ENCODE measurements at regions not wholly inside any gene's neighbourhood (a gene's known extent, or its start where the extent isn't known, plus 50 kb on each side); places are given as distances from the start of the nearest gene placed in this dataset.

DNA sequence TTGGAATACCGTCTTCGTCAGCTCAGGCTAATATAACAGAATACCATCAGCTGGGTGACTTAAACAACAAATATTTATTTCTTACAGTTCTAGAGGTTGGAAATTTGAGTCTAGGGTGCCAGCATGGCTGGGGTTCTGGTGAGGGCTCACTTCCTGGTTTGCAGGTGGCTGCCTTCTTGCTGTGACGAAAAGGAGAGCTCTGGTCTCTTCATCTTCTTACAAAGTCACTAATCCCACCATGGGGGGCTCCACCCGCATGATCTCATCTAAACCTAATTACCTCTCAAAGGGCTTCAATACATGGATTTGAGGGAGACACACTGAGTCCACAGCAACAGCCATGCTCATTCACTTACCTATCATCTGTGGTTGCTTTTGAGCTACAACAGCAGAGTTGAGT, 78.3 kb downstream of the PSMG1 start:
- no peak for DNase-seq

DNA sequence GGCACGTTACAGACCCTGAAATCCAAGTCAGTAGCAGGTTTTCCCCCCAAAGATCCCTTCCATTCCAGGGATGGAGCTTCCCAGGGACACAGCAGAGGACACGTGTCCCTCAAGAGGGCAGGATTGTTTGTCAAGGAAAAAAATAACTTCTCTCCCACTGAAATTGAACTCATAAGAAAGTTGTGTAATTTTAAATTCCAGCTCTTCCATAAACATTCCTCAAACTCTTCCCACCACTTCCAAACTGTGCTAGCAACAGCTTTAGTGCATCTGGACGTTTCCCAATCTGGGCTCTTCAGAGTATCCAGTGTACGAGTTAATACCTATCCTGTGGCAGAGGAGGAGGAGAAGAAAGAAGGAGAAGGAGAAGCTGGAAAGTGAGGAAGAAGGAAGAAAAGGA, 79.6 kb downstream of the PSMG1 start:
- no peak for DNase-seq

DNA sequence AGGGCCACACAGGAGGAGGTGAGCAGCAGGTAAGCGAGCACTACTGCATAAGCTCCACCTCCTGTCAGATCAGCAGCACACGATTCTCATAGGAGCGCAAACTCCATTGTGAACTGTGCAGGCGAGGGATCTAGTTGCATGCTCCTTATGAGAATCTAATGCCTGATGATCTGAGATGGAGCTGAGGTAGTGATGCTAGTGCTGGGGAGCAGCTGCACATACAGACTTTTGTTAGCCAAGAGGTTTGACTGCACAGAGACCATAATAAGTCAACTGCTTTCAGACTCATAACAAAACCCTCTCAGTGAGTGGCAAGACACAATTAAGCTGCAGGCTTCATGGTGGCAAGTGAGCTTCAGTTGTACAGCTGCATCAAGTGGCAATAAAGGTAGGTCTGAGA, 83.4 kb downstream of the PSMG1 start:
- no peak for DNase-seq

DNA sequence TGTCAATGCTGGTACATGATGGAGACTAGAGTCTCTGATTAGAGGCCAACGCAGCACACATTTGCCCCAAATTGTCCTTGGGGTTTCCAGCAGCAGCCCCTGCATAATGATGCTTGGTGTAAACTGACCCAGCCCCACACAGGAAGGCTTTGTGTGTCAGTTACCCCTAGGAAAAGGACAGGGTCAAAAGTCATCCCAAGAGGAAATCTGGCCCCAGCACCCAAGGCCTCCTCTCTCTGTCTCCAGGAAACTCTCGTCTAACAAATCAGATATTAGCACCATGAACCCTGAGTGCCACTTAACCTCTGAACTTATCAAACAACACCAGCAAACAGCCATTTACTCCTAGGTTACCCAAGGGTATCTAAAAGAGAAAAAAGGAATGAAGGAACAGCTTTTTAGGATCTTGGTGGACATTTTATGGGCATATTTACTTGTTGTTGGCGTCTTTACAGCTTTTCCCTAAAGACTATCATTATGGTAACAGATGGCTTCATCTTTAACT, 84.5 kb downstream of the PSMG1 start:
- DNase-seq = no peak

DNA sequence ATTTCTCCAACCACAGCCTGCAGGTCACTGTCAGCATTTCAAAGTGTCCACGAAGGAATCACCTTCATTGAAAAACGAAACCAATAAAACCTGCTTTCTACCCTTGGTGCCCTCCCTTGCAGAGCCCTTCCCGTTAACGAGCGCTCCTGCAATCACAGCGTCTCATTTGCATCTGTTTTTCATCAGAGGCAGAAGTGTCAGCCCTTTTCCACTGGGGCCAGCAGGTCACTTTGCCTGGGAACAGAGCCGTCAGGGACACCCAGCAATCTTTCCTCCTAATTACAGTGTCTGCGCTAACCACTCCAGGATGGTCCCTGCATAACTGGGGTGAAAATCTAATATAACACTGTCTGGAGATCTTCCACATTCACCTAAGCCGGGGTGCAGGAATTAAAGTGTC, 85.3 kb downstream of the PSMG1 start:
- DNase-seq = no peak

DNA sequence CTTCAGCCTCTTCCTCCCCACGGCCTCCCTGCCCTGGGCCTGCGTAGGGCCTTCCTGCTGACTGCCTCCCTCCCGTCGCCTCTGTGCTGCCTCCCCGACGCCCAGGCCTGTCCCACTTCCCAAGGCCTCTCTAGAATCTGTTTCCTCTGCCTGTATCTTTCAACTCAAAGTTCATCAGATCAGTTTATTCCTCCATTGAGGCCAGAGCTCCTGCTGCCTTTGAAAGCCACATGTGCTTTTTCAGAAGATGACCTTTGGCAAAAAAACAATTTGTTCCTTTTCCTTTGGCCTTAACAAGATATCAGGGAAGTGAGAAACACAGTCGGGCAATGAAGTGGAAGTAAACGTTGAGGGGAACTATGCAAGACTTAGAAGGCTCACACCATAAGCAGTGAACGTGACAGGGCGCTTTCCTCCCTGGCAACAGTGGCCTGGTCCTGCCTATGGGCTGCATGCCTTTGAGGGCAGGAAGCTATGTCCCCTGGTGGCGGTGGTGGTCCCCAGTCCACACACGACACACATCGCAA, 85.9 kb downstream of the PSMG1 start:
- DNase-seq = no peak

DNA sequence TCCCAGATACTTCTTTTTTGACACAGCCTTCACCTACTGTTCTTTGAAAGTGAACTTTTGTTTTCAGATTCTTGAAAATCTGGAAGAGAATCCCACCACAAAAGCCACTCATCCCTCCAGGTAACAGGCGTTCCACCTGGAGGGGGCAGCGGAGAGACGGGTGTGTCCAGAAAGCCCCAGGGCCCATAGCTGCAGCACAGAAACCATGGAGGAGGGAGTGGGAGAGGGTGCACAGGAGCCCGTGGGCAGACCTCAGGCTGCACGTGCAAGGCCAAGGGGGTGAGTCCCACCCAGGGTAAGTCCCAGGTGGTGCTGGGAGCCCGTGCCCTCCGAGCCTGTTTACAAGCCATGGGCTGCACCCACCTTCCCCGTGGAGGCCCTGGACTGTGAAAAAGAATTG, 86.5 kb downstream of the PSMG1 start:
- DNase-seq = no peak

DNA sequence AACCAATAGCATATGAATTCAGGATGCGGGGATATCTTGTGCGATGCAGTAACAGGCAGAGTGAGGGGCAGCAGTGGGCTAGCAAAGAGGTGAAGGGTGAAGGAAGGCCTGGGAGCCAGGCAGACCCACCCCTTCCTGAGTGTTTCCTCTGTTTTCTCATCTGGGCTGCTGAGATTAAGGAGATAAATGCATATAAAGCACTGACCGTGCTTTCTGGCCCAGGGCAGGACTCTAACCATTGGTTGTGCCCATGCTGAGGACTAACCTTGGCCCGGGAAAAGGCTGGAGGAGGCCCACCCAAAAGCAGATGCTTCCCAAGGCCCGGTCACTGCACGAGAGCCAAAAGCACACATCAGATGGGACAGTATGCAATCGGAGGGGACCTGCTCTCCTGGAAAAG, 87.6 kb downstream of the PSMG1 start:
- no peak for DNase-seq

DNA sequence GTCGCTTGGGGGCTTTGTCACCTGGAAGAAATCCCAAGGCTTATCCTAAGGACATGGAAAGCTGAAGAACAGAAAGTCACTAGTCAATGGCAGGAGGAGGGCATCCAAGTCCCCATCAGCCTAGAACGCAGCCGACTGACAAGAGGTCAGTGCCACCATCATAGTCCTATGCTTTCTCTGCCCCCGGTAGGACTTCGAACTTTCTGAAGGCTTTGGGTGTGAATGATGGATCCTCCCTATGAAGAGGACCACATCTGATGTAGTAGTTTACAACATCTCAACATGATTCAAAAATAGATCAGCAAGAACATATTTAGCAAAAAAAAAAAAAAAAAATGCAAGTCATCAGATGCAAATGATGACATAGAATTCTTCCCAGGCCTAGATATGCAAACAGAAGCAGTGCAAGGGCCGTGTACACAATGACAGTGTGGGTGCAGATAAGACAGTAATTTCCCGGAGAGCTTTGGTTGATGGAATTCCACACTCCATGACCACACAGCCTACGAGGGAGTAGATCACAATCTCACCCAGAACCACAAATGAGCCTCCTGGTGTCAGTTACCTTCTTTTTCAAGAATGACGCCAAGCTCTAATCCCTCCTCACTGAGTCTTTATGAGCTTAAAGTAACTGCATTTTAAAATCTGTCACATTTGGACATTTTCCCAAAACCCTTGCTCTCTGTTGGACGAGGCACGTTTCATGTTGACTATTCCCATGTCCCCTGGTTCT, 88.2 kb downstream of the PSMG1 start:
- DNase-seq = no peak

DNA sequence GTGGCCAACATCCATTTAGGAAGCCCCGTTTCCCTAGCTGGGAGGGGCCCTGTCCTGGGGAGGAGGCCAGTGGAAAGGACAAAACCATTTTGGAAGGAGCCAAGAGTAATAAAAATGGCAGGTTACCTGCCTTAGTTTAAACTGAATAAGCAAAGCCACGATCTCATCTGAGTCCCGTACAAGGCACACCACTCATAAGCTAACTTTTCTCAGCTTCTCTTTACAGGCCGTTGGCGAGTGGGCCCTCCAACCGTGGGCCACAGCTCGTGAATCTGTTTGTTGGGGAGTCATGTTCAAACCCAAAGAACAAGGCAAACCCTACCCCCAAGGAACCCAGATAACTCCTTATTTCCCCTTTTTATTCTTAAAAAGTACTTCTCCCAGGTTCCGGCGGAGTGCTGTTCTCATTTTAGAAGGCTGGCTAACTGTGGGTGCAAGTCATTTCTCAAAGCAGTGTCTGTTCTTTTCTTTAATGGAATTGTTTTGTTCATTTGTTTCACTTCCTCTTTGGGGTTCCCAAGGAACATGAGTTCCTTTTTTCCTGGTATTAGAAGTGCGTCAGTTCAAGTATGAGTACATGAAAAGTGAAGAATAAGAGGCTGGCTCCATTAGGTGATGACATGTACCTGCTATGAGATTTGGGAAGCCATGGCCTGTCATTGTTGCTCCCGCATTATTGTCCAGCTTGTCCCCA, 89.0 kb downstream of the PSMG1 start:
- no peak for DNase-seq

DNA sequence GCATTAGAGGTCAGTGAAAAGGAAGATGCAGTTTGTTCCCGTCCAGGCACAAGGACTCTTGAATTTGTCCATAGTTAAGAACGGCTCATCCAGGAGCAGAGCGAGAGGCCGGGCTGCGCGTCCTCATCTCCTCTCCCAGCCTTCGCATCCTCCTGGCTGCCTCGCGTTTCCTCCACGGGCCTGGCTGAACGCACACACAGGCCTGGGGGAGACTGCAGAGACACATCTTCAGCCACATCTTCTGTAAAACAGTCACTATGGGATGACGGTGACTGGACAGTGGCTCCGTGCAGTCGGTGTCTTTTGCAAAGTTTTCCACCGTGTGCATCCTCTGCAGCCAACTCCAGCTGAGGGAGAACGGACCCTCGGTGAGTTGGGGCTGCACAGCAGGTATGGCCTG, 89.7 kb downstream of the PSMG1 start:
- DNase-seq = no peak

DNA sequence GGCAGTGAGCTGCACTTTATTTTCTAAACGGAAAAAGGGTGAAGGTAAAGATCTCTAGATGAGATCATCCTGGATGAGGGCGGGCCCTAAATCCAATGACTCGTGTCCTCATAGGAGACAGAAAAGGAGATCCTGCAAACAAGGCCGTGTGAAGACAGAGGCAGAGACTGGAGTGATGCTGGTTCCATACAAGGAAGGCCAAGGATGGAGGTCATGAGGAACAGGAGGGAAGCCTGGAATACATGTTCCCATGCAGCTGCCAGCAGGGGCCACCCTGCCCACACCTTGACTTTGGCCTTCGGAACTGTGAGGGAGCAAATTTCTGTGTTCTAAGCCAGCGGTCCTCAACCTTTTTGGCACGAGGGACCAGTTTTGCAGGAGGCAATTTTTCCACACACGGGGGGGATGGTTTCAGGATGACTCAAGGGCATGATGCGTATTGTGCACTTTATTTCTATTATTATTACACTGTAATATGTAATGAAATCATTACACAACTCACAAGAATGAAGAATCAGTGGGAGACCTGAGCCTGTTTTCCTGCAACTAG, 94.3 kb downstream of the PSMG1 start:
- DNase-seq = no peak

DNA sequence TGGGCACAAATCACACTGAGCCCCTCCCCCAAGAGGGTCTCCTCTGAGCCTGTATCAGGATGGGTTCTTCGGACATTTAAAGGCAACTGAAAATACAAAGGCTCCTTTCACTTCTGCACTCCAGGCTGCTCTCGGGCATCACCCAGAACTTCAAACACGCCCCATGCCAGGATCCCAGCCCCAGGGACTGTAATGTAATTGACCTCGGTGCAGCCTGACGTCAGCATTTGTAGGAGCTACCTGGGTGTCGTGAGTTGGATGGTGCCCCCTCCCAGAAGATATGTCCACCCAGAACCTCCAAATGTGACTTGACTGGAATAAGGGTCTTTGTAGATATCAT, 95.2 kb downstream of the PSMG1 start:
- no peak for DNase-seq

DNA sequence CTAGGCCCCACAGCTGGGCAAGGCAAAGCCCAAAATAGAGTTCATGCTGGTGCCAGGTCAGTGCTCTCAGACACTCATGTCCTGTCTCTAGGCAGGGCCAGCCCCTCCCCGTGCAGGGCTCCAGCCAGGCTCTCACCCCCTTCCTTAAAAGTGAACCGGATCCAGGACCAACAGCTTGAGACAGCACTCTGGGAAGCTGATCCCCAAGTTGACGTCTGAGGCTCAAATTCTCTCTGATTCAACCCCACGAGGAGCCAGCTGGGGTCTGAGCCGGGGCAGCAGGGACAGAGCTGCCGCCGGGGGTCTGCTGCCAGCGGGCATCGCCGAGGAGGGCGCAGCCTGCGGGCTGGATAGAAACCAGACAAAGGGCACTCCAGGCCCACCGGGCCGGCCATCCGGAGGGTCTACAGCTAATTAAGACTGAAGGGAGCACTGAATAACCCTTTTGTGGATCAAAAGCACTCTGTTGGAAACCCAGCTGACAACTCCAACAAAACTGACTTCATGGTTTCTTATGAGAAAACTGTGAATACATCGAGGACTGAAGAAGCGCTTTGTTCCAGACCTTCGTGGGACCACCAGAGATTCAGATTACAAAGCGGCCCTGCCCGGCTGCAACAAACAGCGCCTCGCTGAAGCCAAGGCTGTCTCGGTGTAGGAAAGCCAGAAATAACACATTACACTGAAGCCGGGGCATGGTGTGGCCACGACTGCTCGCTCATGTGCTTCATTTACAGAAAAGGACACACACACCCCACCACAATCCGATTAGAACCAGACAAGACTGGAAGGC, 95.8 kb downstream of the PSMG1 start:
- DNase-seq = no peak

DNA sequence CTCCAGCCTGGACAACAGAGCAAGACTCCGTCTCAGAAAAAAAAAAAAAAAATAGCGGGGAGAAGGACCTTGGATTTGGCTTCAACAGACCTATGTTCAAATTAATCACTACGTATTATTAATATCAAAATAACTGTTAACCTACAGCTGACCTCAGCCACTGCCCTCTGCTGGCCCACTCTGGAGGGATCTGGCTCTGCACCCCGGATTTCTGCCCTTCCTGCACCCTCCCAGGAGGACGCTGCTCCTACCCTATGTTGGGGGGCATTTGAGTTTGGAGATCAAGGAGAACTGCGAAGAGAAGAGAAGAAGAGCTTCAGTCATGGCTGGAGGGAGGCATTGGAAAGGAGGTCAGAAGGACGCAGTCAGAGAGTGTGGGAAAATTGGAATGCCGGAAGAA, 96.7 kb downstream of the PSMG1 start:
- no peak for DNase-seq

DNA sequence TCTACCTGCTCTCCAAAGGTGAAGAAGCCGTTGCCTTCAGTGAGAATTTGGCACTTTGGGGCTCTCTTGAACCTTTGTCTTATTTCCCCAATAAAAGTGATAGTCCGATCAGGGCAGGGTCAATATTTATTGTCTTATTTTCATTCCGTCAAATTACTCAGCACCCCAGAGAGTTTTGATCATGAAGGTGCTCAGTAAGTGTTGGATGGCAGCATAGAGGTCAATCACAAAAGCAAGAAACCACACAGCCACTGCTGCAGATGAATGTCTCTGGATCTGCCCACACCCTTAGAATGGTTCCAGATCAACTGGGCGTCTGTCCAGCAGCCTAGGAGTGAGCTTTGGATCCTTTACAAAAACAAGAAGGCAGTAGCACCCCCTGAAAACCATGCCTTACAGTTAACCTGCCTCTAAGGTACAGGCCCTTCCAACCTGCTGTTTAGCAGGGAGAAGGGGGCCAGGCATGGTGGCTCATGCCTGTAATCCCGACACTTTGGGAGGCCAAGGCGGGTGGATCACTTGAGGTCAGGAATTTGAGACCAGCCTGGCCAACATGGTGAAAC, 97.3 kb downstream of the PSMG1 start:
- DNase-seq = no peak

DNA sequence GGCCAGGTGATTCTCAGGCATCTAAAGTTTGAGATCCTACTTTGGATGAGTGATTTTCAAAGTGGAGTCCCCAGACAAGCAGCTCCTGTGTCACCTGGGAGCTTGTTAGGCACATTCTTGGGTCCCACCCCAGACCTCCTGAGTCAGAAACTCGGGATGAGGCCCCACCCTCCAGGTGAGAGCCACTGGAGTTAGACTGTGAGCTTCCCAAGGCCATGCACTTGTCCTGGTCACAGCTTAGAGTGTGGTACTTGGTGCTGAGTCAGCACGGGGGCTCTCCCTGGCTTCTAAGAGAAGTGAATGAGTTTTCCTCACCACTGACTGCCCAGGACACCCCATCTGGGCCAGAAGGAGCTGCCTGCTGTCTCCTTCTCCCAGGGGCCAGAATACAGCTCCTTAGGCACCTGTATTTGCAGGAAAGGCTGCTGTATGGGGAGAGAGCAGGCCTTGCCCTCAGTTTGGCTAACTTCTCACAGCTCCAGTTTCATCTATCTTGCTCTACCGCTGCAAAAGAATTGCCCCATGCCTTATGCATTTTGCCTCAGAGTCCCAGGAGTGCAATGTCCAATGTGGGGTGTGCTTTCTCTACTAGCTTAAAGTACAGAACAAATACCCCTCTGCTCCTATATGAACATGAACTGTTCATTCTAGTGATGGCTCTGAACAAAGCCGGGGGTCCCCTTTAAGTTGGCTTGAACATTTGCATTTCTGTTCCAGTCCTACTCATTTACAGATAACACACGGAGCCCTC, 98.1 kb downstream of the PSMG1 start:
- DNase-seq = no peak

DNA sequence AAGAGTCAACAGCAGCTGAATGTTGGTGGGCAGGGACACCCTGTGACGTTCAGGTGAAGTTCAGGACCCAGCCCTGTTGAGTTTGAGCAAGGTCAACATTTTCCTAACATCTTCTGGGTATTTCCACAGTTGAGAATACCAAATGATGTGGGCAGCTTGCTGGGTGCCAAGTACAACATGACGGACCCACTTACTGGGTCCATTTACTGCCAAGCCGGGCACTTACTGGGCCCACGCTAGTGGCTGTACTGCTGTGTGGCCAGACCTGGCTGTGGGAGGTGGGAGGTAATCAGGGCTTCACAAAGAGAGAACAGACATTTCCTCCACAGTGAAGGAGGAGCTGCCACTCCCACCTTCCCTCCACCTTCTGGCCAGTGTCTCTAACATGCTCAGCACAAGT, 99.2 kb downstream of the PSMG1 start:
- DNase-seq = no peak

DNA sequence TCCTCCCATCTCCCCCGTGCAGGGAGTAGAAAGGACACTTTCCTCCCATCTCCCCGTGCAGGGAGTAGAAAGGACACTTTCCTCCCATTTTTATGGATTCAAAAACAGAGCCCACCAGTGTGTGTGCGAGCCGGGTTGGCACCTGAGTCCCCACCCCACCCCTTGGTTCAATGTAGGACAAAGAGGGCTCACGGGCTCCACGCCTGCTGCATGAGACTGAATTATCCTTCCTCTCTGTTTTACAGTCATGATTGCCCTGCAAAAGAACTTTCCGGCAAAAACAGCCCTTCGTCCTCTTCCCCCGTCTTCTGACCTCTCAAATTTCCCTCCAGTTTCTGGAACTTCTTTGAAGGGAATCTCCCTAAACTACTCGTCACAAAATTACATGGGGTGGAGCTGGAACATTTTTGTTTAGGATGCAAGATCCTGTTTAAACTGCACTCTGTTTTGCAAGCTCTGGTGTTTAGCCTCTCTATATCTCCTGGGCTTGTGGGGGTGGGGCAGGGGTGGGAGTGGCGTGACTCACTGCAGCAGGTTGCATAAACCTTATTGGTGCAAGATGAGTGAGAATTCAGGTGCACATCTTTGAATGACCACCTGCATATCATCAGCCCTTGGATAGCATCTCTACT, 99.8 kb downstream of the PSMG1 start:
- no peak for DNase-seq

DNA sequence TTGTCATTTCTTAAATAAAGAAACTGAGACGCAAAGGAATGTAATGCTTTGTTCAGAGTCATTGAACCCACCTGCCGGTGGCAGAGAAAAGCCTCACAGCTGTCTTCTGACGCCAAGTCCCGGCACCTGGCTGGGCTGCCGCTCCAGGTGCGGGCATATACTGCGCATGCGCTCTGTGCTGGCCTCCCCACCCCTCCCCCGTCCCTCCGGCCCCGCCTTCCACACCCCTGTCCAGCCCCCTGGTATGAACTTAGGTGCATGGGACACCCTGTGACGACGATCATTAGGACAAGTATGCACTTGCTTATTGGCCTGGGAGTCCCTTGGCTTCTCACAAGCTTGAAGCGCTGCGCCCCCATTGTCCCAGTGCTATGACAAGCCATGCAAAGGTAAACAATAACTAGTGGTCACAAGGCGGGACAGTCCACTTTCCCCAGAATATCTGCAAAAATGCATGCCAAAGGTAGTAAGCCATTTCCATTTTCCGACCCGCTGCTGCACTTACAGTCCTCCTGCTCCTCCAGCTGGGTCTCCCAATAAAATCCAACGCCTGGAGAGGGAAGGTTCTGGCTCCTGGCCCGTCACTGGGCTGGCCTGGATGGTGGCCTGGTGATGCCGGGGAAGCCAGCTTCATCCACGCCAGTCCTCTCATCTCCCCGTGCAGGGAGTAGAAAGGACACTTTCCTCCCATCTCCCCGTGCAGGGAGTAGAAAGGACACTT, 100.4 kb downstream of the PSMG1 start:
- no peak for DNase-seq

DNA sequence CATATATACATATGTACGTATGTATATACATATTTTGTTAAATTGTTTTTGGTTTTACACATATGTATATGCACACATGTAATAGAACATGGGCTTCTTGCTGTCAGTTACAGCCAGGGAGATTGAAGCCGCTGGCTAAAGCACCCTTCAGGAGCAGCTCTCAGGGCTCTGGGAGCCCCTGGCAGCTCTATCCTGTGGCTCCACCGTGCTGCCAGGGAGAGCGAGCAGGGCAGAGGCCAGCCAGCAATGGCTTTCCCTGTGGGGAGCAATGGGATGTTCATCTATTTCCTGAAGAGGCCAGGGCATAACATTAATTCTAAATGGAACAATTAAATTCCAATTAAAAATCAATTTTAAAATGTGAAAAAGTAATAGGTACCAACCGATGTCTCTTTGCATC, 102.9 kb downstream of the PSMG1 start:
- no peak for DNase-seq

Data from activated T-cell treated with anti-CD3 and anti-CD28 coated beads for 4 hours (primary cell).